GM18951 (cell line): ENCODE measurements at regions not wholly inside any gene's neighbourhood (a gene's known extent, or its start where the extent isn't known, plus 50 kb on each side); places are given as distances from the start of the nearest gene placed in this dataset.
"Not testable (repeated sequence)": the region's sequence is repeated elsewhere in the genome, so short reads cannot be mapped to it uniquely, and the experiment has no call there.

ENCODE experiments used
- POLR2A ChIP-seq: IDR thresholded peaks from 4 replicates; pipeline ENCODE4 v1.6.1; 2011; ENCODE audit warnings: mild to moderate bottlenecking; ENCODE audit not compliant: insufficient read length, insufficient read depth; ENCODE audit errors: extremely low read depth
- in situ Hi-C: fragments of 300-500 bp; cut with MboI; formaldehyde crosslinking; loops from one replicate; pipeline ENCODE4 v1.12.0; 2022; ENCODE audit warnings: low sequenced_read_pairs, mixed read lengths, inconsistent platforms; ENCODE audit not compliant: unreplicated experiment

- TF ChIP-seq POLR2A, result no peak
- in situ Hi-C loops, result no loop called here
Observed at GRCh38 chr11:29171360-29171950, 845.4 kb downstream of the KCNA4 start.

GRCh38 chr11:29166306-29166705 lies 850.5 kb downstream of the KCNA4 start:
- no peak for TF ChIP-seq POLR2A
- in situ Hi-C loops, result no loop called here

- in situ Hi-C loops, result no loop called here
- no peak for TF ChIP-seq POLR2A
Observed at GRCh38 chr11:29163231-29163630, 853.6 kb downstream of the KCNA4 start.

GRCh38 chr11:29162491-29162890 lies 854.3 kb downstream of the KCNA4 start:
- TF ChIP-seq POLR2A, result no peak
- in situ Hi-C loops, result no loop called here

GRCh38 chr11:29161191-29161590 lies 855.6 kb downstream of the KCNA4 start:
- no peak for TF ChIP-seq POLR2A
- in situ Hi-C loops, result no loop called here

GRCh38 chr11:29159552-29160465 lies 857.0 kb downstream of the KCNA4 start:
- in situ Hi-C loops, result no loop called here
- TF ChIP-seq POLR2A, result no peak

GRCh38 chr11:29153078-29153477 lies 863.8 kb downstream of the KCNA4 start:
- no peak for TF ChIP-seq POLR2A

GRCh38 chr11:29142573-29142972 lies 874.3 kb downstream of the KCNA4 start:
- in situ Hi-C loops, result not testable (repeated sequence)

More at GRCh38 chr11:29153078-29153477, 863.8 kb downstream of the KCNA4 start:
- in situ Hi-C loops, result no loop called here

GRCh38 chr11:29135504-29135903 lies 881.3 kb downstream of the KCNA4 start:
- no peak for TF ChIP-seq POLR2A
- in situ Hi-C loops, result no loop called here

GRCh38 chr11:29131055-29131454 lies 885.8 kb downstream of the KCNA4 start:
- no peak for TF ChIP-seq POLR2A
- in situ Hi-C loops, result no loop called here

GRCh38 chr11:29129844-29130243 lies 887.0 kb downstream of the KCNA4 start:
- TF ChIP-seq POLR2A, result no peak
- in situ Hi-C loops, result no loop called here

GRCh38 chr11:29127461-29127860 lies 889.4 kb downstream of the KCNA4 start:
- in situ Hi-C loops, result no loop called here
- no peak for TF ChIP-seq POLR2A

GRCh38 chr11:29125606-29126005 lies 891.2 kb downstream of the KCNA4 start:
- TF ChIP-seq POLR2A, result no peak
- in situ Hi-C loops, result no loop called here

- TF ChIP-seq POLR2A, result no peak
- in situ Hi-C loops, result no loop called here
Observed at GRCh38 chr11:29124470-29124869, 892.4 kb downstream of the KCNA4 start.
